ENCODE measurements at regions not wholly inside any gene's neighbourhood (a gene's known extent, or its start where the extent isn't known, plus 50 kb on each side); places are given as distances from the start of the nearest gene placed in this dataset.

DNA sequence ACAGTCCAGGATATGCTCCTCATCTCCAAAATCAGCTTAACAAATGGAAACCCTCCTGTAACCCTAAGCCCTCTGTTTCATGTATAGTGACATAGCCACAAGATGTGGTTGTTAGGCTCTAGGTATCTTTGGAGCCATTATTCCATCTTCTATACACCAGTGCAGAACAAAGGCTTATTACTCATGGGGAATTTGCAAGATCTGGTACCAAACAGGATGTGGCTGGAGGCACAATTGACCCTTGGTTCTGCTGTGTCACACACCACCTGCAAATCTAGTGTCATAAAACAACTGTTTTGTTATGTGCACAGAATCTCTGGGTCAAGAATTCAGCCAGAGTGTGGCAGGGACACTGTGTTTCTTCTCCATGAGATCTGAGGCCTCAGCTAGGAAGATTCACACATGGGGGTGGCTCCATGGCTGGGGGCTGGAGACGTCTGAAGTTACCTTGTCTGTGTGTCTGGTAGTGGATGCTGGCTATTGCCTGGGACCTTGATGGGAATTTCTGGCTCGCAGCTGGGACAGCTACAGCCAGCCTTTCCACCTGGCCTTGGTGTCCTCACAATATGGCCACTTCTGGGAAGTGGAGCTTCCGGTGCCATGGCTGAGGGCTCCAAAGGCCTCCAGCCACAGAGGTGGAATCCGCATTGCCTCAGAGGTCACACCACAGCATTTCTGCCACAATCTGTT lies 369.9 kb downstream of the CDH26 start:
- TF ChIP-seq PBX3 (IDR thresholded peaks at IDR 0.05) (no peak), POLR2AphosphoS5 (IDR thresholded peaks at IDR 0.05; ENCODE audit: low read depth, low read length) (no peak), FOXJ3 (CRISPR knock-in tag; IDR thresholded peaks at IDR 0.05) (no peak), RCOR1 (IDR thresholded peaks at IDR 0.05; ENCODE audit: low read length) (no peak), EZH2phosphoT487 (IDR thresholded peaks at IDR 0.05; ENCODE audit: borderline replicate concordance, low read depth) (no peak)
- Histone ChIP-seq H3K9me2 (no peaks in the 10 kb centered on the region), H3K27ac (ENCODE audit: low read depth in 2 of 2, low read length in 1 of 2) (no peak overlapping the region), H3F3A (replicated peaks; ENCODE audit: insufficient read depth) (no peaks in the 10 kb centered on the region), H4K20me1 (ENCODE audit: insufficient read depth) (no peaks in the 10 kb centered on the region), H3K4me1 (ENCODE audit: control insufficient read depth in 1 of 2, insufficient read depth in 2 of 2, low read depth in 1 of 2, low read length in 1 of 2) (no peaks in the 10 kb centered on the region), H3K79me2 (ENCODE audit: insufficient read depth) (no peaks in the 10 kb centered on the region), H3K27me3 (ENCODE audit: insufficient read depth) (no peaks in the 10 kb centered on the region), H3K9ac (no peak overlapping the region), H3K9me3 (no peaks in the 10 kb centered on the region), H3K4me3 (ENCODE audit: low read depth in 2 of 2, low read length in 1 of 2) (no peak overlapping the region), H3K36me3 (replicated peaks in 1 of 2; ENCODE audit: control insufficient read depth in 1 of 2, insufficient read depth in 2 of 2, low read length in 1 of 2) (no peaks in the 10 kb centered on the region), H3K4me2 (no peak overlapping the region), H2AFZ (ENCODE audit: low read depth) (no peak overlapping the region)
- WGBS (ENCODE audit: low lambda C conversion rate), result 23% methylated on average over 2 of the region's 4 CpGs
- CTCF ChIA-PET, result no interaction called here
- DNase-seq, result no peak
- POLR2A ChIA-PET, result no interaction called here

DNA sequence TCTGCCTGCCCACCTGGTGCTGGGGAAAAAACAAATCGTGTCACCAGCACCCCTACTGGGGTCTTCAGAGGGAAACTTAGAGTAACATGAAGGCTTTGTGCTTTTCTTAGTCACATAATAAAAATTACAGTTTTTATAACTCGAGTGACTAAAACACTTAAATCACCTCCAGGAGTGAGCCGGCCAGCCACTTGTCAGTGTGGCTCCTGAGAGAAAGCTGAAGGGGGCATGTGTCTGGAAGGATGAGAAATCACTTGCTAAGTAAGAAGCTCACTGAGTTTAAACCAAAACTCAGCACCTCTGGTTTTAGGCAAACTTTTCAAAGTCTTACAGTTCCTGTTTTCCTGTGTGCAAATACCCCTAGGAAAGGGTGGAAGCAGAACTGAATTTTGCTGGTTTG lies 372.2 kb downstream of the CDH26 start:
- Histone ChIP-seq H3K27me3 (ENCODE audit: insufficient read depth) (no peaks in the 10 kb centered on the region), H3K36me3 (replicated peaks in 1 of 2; ENCODE audit: control insufficient read depth in 1 of 2, insufficient read depth in 2 of 2, low read length in 1 of 2) (no peaks in the 10 kb centered on the region), H3K4me1 (ENCODE audit: control insufficient read depth in 1 of 2, insufficient read depth in 2 of 2, low read depth in 1 of 2, low read length in 1 of 2) (no peaks in the 10 kb centered on the region), H3K9me3 (no peaks in the 10 kb centered on the region), H3K27ac (ENCODE audit: low read depth in 2 of 2, low read length in 1 of 2) (no peak overlapping the region), H3K9me2 (no peaks in the 10 kb centered on the region), H2AFZ (ENCODE audit: low read depth) (no peak overlapping the region), H3K79me2 (ENCODE audit: insufficient read depth) (no peaks in the 10 kb centered on the region), H3K4me2 (no peak overlapping the region), H3F3A (replicated peaks; ENCODE audit: insufficient read depth) (no peaks in the 10 kb centered on the region), H4K20me1 (ENCODE audit: insufficient read depth) (no peaks in the 10 kb centered on the region), H3K9ac (no peak overlapping the region), H3K4me3 (ENCODE audit: low read depth in 2 of 2, low read length in 1 of 2) (no peak overlapping the region)
- ChIA-PET CTCF (interaction anchor here (0.8 to 1.0 kb wide), 2 partner anchors 10 to 59 kb away, joined by 3 read pairs; no protein-coding TSS in a partner anchor), POLR2A (interaction anchor here (0.6 kb wide), 1 partner anchor 37 kb away, joined by 3 read pairs; no protein-coding TSS in a partner anchor)
- 21% methylated on average over 3 of the region's 3 CpGs for WGBS (ENCODE audit: low lambda C conversion rate)
- TF ChIP-seq FOXM1 (IDR thresholded peaks at IDR 0.05; ENCODE audit: low read depth) (no peak), USF2 (IDR thresholded peaks at IDR 0.05; ENCODE audit: borderline replicate concordance, low read depth, low read length) (no peak), PBX3 (IDR thresholded peaks at IDR 0.05) (no peak), YY1 (IDR thresholded peaks at IDR 0.05; ENCODE audit: low read depth) (no peak), NRF1 (IDR thresholded peaks at IDR 0.05; ENCODE audit: low read depth, low read length) (no peak), TCF12 (IDR thresholded peaks at IDR 0.05) (no peak), SIN3A (IDR thresholded peaks at IDR 0.05; ENCODE audit: borderline replicate concordance, low read depth, low read length) (no peak), GABPA (IDR thresholded peaks at IDR 0.05; ENCODE audit: low read depth) (no peak), ZBTB33 (IDR thresholded peaks at IDR 0.05; ENCODE audit: borderline replicate concordance, low read depth) (no peak), EZH2phosphoT487 (IDR thresholded peaks at IDR 0.05; ENCODE audit: borderline replicate concordance, low read depth) (no peak), TEAD4 (IDR thresholded peaks at IDR 0.05; ENCODE audit: borderline replicate concordance, insufficient read depth) (no peak)
- TF ChIP-seq, protein P1, sequence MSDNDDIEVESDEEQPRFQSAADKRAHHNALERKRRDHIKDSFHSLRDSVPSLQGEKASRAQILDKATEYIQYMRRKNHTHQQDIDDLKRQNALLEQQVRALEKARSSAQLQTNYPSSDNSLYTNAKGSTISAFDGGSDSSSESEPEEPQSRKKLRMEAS (IDR thresholded peaks at IDR 0.05; ENCODE audit: low read depth), result no peak
- TF ChIP-seq, protein P2, sequence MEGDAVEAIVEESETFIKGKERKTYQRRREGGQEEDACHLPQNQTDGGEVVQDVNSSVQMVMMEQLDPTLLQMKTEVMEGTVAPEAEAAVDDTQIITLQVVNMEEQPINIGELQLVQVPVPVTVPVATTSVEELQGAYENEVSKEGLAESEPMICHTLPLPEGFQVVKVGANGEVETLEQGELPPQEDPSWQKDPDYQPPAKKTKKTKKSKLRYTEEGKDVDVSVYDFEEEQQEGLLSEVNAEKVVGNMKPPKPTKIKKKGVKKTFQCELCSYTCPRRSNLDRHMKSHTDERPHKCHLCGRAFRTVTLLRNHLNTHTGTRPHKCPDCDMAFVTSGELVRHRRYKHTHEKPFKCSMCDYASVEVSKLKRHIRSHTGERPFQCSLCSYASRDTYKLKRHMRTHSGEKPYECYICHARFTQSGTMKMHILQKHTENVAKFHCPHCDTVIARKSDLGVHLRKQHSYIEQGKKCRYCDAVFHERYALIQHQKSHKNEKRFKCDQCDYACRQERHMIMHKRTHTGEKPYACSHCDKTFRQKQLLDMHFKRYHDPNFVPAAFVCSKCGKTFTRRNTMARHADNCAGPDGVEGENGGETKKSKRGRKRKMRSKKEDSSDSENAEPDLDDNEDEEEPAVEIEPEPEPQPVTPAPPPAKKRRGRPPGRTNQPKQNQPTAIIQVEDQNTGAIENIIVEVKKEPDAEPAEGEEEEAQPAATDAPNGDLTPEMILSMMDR (IDR thresholded peaks at IDR 0.05), result no peak
- DNase-seq, result no peak

Data from SK-N-SH (cell line).